ENCODE measurements at regions not wholly inside any gene's neighbourhood (a gene's known extent, or its start where the extent isn't known, plus 50 kb on each side); places are given as distances from the start of the nearest gene placed in this dataset.

DNA sequence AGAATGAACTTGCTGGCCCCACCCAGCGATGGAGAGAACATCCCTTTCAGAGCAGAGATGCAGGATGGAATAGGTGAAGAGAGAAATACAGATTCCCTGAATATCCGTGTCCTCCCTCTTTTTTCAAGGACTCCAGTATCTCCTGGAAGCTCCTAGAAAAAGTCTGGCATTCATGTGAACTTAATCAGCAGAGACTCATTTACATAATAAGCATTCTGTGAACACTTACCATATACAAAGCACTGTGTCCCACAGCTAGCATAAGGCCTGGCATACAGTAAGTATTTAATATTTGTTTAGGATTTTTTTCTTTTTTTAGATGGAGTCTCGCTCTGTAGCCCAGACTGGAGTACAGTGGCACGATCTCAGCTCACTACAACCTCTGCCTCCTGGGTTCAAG is 208.5 kb upstream of the RPL38 start:
- Histone ChIP-seq H3K9ac (ENCODE audit: low read length) (no peak overlapping the region), H3K27ac (ENCODE audit: low read depth, low read length) (no peak overlapping the region), H3K4me1 (ENCODE audit: control insufficient read depth in 1 of 2, insufficient read depth in 2 of 2, low read length in 2 of 2) (no peaks in the 10 kb centered on the region), H3K9me2 (ENCODE audit: insufficient read depth) (no peaks in the 10 kb centered on the region), H3K79me2 (ENCODE audit: insufficient read depth, low read length) (no peaks in the 10 kb centered on the region), H3K36me3 (ENCODE audit: control insufficient read depth in 1 of 2, insufficient read depth in 2 of 2, low read length in 2 of 2) (no peaks in the 10 kb centered on the region), H2AFZ (ENCODE audit: low read depth, low read length, poor library complexity, severe bottlenecking) (no peak overlapping the region), H3K27me3 (ENCODE audit: insufficient read depth, low read length) (no peaks in the 10 kb centered on the region; the same call in 1 of the 2 replicates), H3K4me3 (replicated peaks in 1 of 2; ENCODE audit: low read depth in 1 of 2, low read length in 2 of 2) (no peak overlapping the region), H3K4me2 (ENCODE audit: low read length) (no peak overlapping the region), H3K9me3 (ENCODE audit: control insufficient read depth in 1 of 2, insufficient read depth in 1 of 2, low read depth in 1 of 2, low read length in 2 of 2) (no peaks in the 10 kb centered on the region), H4K20me1 (ENCODE audit: insufficient read depth) (no peaks in the 10 kb centered on the region)
- TF ChIP-seq, protein P1, sequence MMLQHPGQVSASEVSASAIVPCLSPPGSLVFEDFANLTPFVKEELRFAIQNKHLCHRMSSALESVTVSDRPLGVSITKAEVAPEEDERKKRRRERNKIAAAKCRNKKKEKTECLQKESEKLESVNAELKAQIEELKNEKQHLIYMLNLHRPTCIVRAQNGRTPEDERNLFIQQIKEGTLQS (IDR thresholded peaks at IDR 0.05), result no peak
- TF ChIP-seq TCF7L2 (IDR thresholded peaks at IDR 0.05; ENCODE audit: borderline replicate concordance, extremely low read depth, insufficient read depth, insufficient read length), result no peak
- no peak for TF ChIP-seq YY1 (IDR thresholded peaks at IDR 0.05; ENCODE audit: extremely low read depth, insufficient replicate concordance, low read depth, low read length)
- TF ChIP-seq, protein P2, sequence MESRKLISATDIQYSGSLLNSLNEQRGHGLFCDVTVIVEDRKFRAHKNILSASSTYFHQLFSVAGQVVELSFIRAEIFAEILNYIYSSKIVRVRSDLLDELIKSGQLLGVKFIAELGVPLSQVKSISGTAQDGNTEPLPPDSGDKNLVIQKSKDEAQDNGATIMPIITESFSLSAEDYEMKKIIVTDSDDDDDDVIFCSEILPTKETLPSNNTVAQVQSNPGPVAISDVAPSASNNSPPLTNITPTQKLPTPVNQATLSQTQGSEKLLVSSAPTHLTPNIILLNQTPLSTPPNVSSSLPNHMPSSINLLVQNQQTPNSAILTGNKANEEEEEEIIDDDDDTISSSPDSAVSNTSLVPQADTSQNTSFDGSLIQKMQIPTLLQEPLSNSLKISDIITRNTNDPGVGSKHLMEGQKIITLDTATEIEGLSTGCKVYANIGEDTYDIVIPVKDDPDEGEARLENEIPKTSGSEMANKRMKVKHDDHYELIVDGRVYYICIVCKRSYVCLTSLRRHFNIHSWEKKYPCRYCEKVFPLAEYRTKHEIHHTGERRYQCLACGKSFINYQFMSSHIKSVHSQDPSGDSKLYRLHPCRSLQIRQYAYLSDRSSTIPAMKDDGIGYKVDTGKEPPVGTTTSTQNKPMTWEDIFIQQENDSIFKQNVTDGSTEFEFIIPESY (IDR thresholded peaks at IDR 0.05; ENCODE audit: extremely low read depth, insufficient replicate concordance, low read length), result no peak
- TF ChIP-seq EZH2phosphoT487 (IDR thresholded peaks at IDR 0.05; ENCODE audit: borderline replicate concordance), result no peak
- TF ChIP-seq EZH2 (IDR thresholded peaks at IDR 0.05), result no peak
- TF ChIP-seq, protein P3, sequence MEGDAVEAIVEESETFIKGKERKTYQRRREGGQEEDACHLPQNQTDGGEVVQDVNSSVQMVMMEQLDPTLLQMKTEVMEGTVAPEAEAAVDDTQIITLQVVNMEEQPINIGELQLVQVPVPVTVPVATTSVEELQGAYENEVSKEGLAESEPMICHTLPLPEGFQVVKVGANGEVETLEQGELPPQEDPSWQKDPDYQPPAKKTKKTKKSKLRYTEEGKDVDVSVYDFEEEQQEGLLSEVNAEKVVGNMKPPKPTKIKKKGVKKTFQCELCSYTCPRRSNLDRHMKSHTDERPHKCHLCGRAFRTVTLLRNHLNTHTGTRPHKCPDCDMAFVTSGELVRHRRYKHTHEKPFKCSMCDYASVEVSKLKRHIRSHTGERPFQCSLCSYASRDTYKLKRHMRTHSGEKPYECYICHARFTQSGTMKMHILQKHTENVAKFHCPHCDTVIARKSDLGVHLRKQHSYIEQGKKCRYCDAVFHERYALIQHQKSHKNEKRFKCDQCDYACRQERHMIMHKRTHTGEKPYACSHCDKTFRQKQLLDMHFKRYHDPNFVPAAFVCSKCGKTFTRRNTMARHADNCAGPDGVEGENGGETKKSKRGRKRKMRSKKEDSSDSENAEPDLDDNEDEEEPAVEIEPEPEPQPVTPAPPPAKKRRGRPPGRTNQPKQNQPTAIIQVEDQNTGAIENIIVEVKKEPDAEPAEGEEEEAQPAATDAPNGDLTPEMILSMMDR (IDR thresholded peaks at IDR 0.05 in 2 of 3, conservative IDR thresholded peaks at IDR 0.05 in 1 of 3; ENCODE audit: borderline replicate concordance in 1 of 3, insufficient read depth in 1 of 3, low read depth in 2 of 3, low read length in 2 of 3), result no peak
- no peak for TF ChIP-seq ELF1 (IDR thresholded peaks at IDR 0.05; ENCODE audit: borderline replicate concordance, low read depth)
- TF ChIP-seq, protein P4, sequence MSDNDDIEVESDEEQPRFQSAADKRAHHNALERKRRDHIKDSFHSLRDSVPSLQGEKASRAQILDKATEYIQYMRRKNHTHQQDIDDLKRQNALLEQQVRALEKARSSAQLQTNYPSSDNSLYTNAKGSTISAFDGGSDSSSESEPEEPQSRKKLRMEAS (IDR thresholded peaks at IDR 0.05), result no peak
- no peak for TF ChIP-seq SP1 (IDR thresholded peaks at IDR 0.05; ENCODE audit: low read depth)
- TF ChIP-seq EGR1 (IDR thresholded peaks at IDR 0.05; ENCODE audit: low read depth), result no peak
- TF ChIP-seq, protein P5, sequence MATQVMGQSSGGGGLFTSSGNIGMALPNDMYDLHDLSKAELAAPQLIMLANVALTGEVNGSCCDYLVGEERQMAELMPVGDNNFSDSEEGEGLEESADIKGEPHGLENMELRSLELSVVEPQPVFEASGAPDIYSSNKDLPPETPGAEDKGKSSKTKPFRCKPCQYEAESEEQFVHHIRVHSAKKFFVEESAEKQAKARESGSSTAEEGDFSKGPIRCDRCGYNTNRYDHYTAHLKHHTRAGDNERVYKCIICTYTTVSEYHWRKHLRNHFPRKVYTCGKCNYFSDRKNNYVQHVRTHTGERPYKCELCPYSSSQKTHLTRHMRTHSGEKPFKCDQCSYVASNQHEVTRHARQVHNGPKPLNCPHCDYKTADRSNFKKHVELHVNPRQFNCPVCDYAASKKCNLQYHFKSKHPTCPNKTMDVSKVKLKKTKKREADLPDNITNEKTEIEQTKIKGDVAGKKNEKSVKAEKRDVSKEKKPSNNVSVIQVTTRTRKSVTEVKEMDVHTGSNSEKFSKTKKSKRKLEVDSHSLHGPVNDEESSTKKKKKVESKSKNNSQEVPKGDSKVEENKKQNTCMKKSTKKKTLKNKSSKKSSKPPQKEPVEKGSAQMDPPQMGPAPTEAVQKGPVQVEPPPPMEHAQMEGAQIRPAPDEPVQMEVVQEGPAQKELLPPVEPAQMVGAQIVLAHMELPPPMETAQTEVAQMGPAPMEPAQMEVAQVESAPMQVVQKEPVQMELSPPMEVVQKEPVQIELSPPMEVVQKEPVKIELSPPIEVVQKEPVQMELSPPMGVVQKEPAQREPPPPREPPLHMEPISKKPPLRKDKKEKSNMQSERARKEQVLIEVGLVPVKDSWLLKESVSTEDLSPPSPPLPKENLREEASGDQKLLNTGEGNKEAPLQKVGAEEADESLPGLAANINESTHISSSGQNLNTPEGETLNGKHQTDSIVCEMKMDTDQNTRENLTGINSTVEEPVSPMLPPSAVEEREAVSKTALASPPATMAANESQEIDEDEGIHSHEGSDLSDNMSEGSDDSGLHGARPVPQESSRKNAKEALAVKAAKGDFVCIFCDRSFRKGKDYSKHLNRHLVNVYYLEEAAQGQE (IDR thresholded peaks at IDR 0.05; ENCODE audit: low read depth), result no peak
- TF ChIP-seq SIN3A (IDR thresholded peaks at IDR 0.05; ENCODE audit: low read depth), result no peak
- TF ChIP-seq CEBPB (IDR thresholded peaks at IDR 0.05; ENCODE audit: low read depth), result no peak
- DNase-seq (ENCODE audit: low read depth, low spot score) (no peak), ATAC-seq (no peak)
- ChIA-PET RAD21 (ENCODE audit: low non-redundant PET in 1 of 2, low total read pairs in 2 of 2, uncharacterized antibody in 2 of 2, unreplicated experiment in 2 of 2) (no interaction called here), POLR2A (no interaction called here), CTCF (no interaction called here)
- intact Hi-C loops (cut with micrococcal nuclease), result loop anchor here (10.0 kb wide), 1 partner anchor 400 kb away; no protein-coding TSS in a partner anchor
- BruUV-seq (replicated peaks), result no TSS peak

All from HCT116 (cell line).